Parathyroid adenoma (tissue), 2 donors: ENCODE measurements at regions not wholly inside any gene's neighbourhood (a gene's known extent, or its start where the extent isn't known, plus 50 kb on each side); places are given as distances from the start of the nearest gene placed in this dataset.

ENCODE experiments used
- H2AFZ ChIP-seq: fragments of 300-600 bp; sonication (generic); one replicate; pipeline ENCODE4 v1.7.0; 2017; ENCODE audit warnings: antibody characterized with exemption, mild to moderate bottlenecking
- H3K27ac ChIP-seq: fragments of 300-600 bp; sonication (generic); one replicate; pipeline ENCODE4 v1.7.0; 2017
- H3K27me3 ChIP-seq: fragments of 300-600 bp; sonication (generic); one replicate; pipeline ENCODE4 v1.7.0; 2017; ENCODE audit warnings: low read length; ENCODE audit not compliant: control insufficient read depth, insufficient read depth
- H3K36me3 ChIP-seq: fragments of 300-600 bp; sonication (generic); one replicate; pipeline ENCODE4 v1.7.0; 2017; ENCODE audit warnings: low read length; ENCODE audit not compliant: control insufficient read depth, insufficient read depth
- H3K4me1 ChIP-seq: fragments of 300-600 bp; sonication (generic); one replicate; pipeline ENCODE4 v1.7.0; 2017; ENCODE audit warnings: control low read depth
- H3K4me2 ChIP-seq: fragments of 300-600 bp; sonication (generic); one replicate; pipeline ENCODE4 v1.7.0; 2017; ENCODE audit warnings: low read length
- H3K4me3 ChIP-seq: fragments of 300-600 bp; sonication (generic); one replicate; pipeline ENCODE4 v1.7.0; 2017; ENCODE audit warnings: low read depth, low read length
- H3K79me2 ChIP-seq: fragments of 300-600 bp; sonication (generic); one replicate; pipeline ENCODE4 v1.7.0; 2017; ENCODE audit warnings: control low read depth
- H3K9ac ChIP-seq: fragments of 300-600 bp; sonication (generic); one replicate; pipeline ENCODE4 v1.7.0; 2017; ENCODE audit warnings: mild to moderate bottlenecking
- H3K9me3 ChIP-seq: fragments of 300-600 bp; sonication (generic); one replicate; pipeline ENCODE4 v1.7.0; 2017; ENCODE audit warnings: low read length; ENCODE audit not compliant: control insufficient read depth
- CTCF ChIP-seq: fragments of 300-600 bp; sonication (generic); IDR thresholded peaks from one replicate; pipeline ENCODE4 v1.7.0; 2017; ENCODE audit warnings: antibody characterized with exemption, mild to moderate bottlenecking
- donor health status: primary hyperparathyroidism.

GRCh38 chr16:8063159-8063558, 527.2 kb downstream of the TMEM114 start:
- H3K27ac ChIP-seq = no peak overlapping the region
- H3K9me3 ChIP-seq = no peaks in the 10 kb centered on the region
- no peaks in the 10 kb centered on the region for H3K79me2 ChIP-seq
- TF ChIP-seq CTCF = no peak
- H3K27me3 ChIP-seq = no peaks in the 10 kb centered on the region
- H3K36me3 ChIP-seq = no peaks in the 10 kb centered on the region
- H3K9ac ChIP-seq = no peak overlapping the region
- no peak overlapping the region for H3K4me2 ChIP-seq
- no peak overlapping the region for H2AFZ ChIP-seq
- no peak overlapping the region for H3K4me3 ChIP-seq
- H3K4me1 ChIP-seq = no peaks in the 10 kb centered on the region

- Histone ChIP-seq H2AFZ (no peak overlapping the region), H3K9me3 (no peaks in the 10 kb centered on the region), H3K9ac (no peak overlapping the region), H3K27me3 (no peaks in the 10 kb centered on the region), H3K4me3 (no peak overlapping the region), H3K27ac (no peak overlapping the region), H3K4me2 (no peak overlapping the region), H3K36me3 (no peaks in the 10 kb centered on the region), H3K79me2 (no peaks in the 10 kb centered on the region), H3K4me1 (no peaks in the 10 kb centered on the region)
- no peak for TF ChIP-seq CTCF
Measured at GRCh38 chr16:8062677-8063076, 527.6 kb downstream of the TMEM114 start.

- H3K9ac ChIP-seq = no peak overlapping the region
- no peaks in the 10 kb centered on the region for H3K79me2 ChIP-seq
- H3K9me3 ChIP-seq = no peaks in the 10 kb centered on the region
- no peak for TF ChIP-seq CTCF
- no peaks in the 10 kb centered on the region for H3K4me1 ChIP-seq
- H2AFZ ChIP-seq = no peak overlapping the region
- no peaks in the 10 kb centered on the region for H3K27me3 ChIP-seq
- no peaks in the 10 kb centered on the region for H3K36me3 ChIP-seq
- H3K27ac ChIP-seq = no peak overlapping the region
- H3K4me3 ChIP-seq = no peak overlapping the region
- H3K4me2 ChIP-seq = no peak overlapping the region
Measured at GRCh38 chr16:8055761-8056160, 534.5 kb downstream of the TMEM114 start.

- TF ChIP-seq CTCF = no peak
- Histone ChIP-seq H3K27ac (no peak overlapping the region), H3K4me2 (no peak overlapping the region), H3K36me3 (no peaks in the 10 kb centered on the region), H2AFZ (no peak overlapping the region), H3K9me3 (no peaks in the 10 kb centered on the region), H3K9ac (no peak overlapping the region), H3K79me2 (no peaks in the 10 kb centered on the region), H3K4me1 (no peaks in the 10 kb centered on the region), H3K4me3 (no peak overlapping the region), H3K27me3 (no peaks in the 10 kb centered on the region)
Measured at GRCh38 chr16:8053437-8053836, 536.9 kb downstream of the TMEM114 start.

- no peaks in the 10 kb centered on the region for H3K9me3 ChIP-seq
- H3K4me1 ChIP-seq = no peaks in the 10 kb centered on the region
- no peak overlapping the region for H3K27ac ChIP-seq
- H3K79me2 ChIP-seq = no peaks in the 10 kb centered on the region
- no peaks in the 10 kb centered on the region for H3K27me3 ChIP-seq
- no peaks in the 10 kb centered on the region for H3K36me3 ChIP-seq
- TF ChIP-seq CTCF = no peak
- no peak overlapping the region for H2AFZ ChIP-seq
- H3K4me2 ChIP-seq = no peak overlapping the region
- H3K4me3 ChIP-seq = no peak overlapping the region
- H3K9ac ChIP-seq = no peak overlapping the region
Measured at GRCh38 chr16:8048433-8048832, 541.9 kb downstream of the TMEM114 start.
